ENCODE measurements at regions not wholly inside any gene's neighbourhood (a gene's known extent, or its start where the extent isn't known, plus 50 kb on each side); places are given as distances from the start of the nearest gene placed in this dataset.

GRCh38 chr6:30802731-30803130, 58.4 kb upstream of the IER3 start:
- FAIRE-seq (no peak), DNase-seq (ENCODE audit: insufficient read length, low spot score) (no peak)
- TF ChIP-seq CTCF (IDR thresholded peaks at IDR 0.05; ENCODE audit: insufficient read depth, missing control alignments) = no peak

GRCh38 chr6:30801950-30802349, 57.6 kb upstream of the IER3 start:
- FAIRE-seq (no peak), DNase-seq (ENCODE audit: insufficient read length, low spot score) (no peak)
- TF ChIP-seq CTCF (IDR thresholded peaks at IDR 0.05; ENCODE audit: insufficient read depth, missing control alignments) = no peak

GRCh38 chr6:30800871-30801270, 56.5 kb upstream of the IER3 start:
- FAIRE-seq (no peak), DNase-seq (ENCODE audit: insufficient read length, low spot score) (no peak)
- TF ChIP-seq CTCF (IDR thresholded peaks at IDR 0.05; ENCODE audit: insufficient read depth, missing control alignments) = no peak

- FAIRE-seq (no peak), DNase-seq (ENCODE audit: insufficient read length, low spot score) (no peak)
- no peak for TF ChIP-seq CTCF (IDR thresholded peaks at IDR 0.05; ENCODE audit: insufficient read depth, missing control alignments)
These were observed 54.9 kb upstream of the IER3 start for GRCh38 chr6:30799210-30799609.

GRCh38 chr6:30798494-30798893, 54.1 kb upstream of the IER3 start:
- no peak for TF ChIP-seq CTCF (IDR thresholded peaks at IDR 0.05; ENCODE audit: insufficient read depth, missing control alignments)
- DNase-seq (ENCODE audit: insufficient read length, low spot score) = no peak
- FAIRE-seq = no peak

- no peak for FAIRE-seq
- no peak for DNase-seq (ENCODE audit: insufficient read length, low spot score)
- no peak for TF ChIP-seq CTCF (IDR thresholded peaks at IDR 0.05; ENCODE audit: insufficient read depth, missing control alignments)
These were observed 51.4 kb upstream of the IER3 start for GRCh38 chr6:30795549-30796293.

Data from D721Med (cell line).